ENCODE measurements at regions not wholly inside any gene's neighbourhood (a gene's known extent, or its start where the extent isn't known, plus 50 kb on each side); places are given as distances from the start of the nearest gene placed in this dataset.
A peak's percentile ranks its signal among the peaks of the same experiment; 100 is the strongest.

DNA sequence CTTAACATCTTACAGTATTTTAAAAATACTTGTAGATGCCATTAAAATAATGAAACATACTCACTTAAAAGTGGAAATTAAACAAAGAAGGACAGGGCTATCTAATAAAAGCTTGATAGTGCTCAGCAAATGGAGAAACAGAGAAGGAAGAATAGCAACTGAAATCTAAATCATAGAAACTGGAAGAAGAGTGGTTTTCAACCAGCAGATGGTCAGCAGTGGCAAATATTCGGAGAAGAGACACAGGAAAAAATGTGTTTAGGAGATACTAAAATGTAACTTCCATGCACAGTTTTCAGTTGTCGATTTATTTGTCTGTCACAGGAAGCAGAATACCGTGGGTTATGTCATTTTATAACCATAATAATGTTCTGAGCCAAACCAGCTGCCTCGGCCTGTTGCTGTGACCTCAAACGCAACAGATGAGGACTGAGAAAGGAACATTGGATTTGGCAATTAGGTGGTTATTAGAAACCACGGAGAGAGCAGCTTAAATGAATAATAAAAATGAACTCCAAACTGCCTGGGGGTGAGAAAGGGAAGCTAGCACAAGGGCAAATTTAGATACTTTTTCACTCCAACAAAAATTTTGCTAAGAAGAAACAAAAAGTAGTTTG is 246.6 kb upstream of the KCNMB2 start:
- H3K36me3 ChIP-seq = no peaks in the 10 kb centered on the region
- intact Hi-C loops (cut with DNase I) = no loop called here
- DNase-seq = peak in 1 of 4 donors; percentile 49
- peak overlapping the region in 1 of 2 donors; percentile 2 for H3K27ac ChIP-seq
- no peak overlapping the region for H3K4me3 ChIP-seq
- no peaks in the 10 kb centered on the region for H3K4me1 ChIP-seq
- peaks cover 0 to 9% of the 10 kb centered on the region in 2 donors for H3K9me3 ChIP-seq
- no peaks in the 10 kb centered on the region for H3K27me3 ChIP-seq
- no peak for ATAC-seq
- TF ChIP-seq, protein P1, sequence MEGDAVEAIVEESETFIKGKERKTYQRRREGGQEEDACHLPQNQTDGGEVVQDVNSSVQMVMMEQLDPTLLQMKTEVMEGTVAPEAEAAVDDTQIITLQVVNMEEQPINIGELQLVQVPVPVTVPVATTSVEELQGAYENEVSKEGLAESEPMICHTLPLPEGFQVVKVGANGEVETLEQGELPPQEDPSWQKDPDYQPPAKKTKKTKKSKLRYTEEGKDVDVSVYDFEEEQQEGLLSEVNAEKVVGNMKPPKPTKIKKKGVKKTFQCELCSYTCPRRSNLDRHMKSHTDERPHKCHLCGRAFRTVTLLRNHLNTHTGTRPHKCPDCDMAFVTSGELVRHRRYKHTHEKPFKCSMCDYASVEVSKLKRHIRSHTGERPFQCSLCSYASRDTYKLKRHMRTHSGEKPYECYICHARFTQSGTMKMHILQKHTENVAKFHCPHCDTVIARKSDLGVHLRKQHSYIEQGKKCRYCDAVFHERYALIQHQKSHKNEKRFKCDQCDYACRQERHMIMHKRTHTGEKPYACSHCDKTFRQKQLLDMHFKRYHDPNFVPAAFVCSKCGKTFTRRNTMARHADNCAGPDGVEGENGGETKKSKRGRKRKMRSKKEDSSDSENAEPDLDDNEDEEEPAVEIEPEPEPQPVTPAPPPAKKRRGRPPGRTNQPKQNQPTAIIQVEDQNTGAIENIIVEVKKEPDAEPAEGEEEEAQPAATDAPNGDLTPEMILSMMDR (IDR thresholded peaks at IDR 0.05) = no peak

DNA sequence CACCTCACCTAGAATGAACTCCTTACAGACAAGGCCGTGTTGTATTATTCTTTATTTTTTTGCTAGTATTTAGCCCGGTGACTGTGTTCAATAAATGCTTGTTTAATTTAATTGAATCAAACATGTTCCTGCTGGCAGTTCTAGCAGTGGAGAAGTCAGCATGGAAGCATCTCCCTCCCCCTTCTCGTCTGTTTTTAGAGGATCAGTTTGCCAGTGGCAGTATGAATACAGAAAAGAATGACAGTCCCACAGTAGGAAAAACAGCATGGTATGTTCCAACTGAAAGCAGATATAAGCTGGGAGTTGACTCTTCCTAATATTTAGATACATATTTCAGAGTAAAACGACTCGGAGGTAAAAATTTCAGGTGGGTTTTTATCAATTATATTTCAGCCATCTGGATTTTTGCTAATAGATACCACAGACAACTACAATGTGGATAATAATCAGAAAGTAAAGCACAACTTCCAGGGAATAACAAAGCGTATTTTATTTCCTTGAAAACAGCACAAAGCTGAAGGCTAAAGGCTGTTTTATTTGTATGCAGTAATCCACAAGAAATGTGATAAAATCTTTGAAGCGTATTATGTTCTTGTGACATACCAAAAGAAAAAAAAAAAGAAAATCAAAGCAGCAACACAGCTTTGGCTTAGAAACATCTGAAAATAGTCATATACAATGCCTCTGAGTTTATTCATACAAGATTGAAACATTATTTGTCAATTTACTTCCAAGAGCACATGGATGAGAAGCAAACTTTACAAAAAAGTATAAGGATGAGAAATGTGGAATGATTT is 244.5 kb upstream of the KCNMB2 start:
- H3K4me1 ChIP-seq = no peaks in the 10 kb centered on the region
- H3K9me3 ChIP-seq = peaks cover 0 to 9% of the 10 kb centered on the region in 2 donors
- intact Hi-C loops (cut with DNase I) = no loop called here
- no peak for ATAC-seq
- TF ChIP-seq, protein P1 (IDR thresholded peaks at IDR 0.05) = no peak
- no peak for DNase-seq
- no peaks in the 10 kb centered on the region for H3K36me3 ChIP-seq
- H3K27ac ChIP-seq = no peak overlapping the region
- no peaks in the 10 kb centered on the region for H3K27me3 ChIP-seq
- H3K4me3 ChIP-seq = no peak overlapping the region

DNA sequence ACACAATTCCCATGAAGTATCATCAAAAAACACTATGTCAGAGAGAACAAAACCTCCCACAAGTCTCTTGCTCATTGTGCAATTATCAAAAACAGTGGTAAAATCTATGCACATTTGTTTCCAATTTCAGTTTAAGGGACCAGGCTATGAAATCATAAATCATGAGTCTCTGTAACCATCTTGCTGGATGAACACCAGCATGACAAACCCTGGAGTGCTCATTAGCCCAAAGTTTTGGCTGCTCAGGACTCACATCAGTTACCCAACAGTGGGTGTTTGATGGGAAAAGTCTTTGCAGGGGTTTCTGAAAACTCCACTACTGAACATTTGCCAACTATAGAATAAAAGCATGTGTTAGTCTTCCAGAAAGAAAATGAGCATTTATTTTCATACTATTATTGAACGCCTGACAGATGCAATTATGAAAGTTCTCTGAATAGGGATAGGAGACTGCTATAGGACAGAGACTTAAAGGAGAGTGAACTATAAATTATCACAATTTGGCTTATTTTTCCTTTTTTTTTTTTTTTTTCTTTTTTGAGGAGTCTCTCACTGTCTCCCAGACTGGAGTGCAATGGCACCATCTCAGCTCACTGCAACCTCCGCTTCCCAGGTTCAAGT is 240.8 kb upstream of the KCNMB2 start:
- no peaks in the 10 kb centered on the region for H3K4me1 ChIP-seq
- no peaks in the 10 kb centered on the region for H3K36me3 ChIP-seq
- H3K27ac ChIP-seq = no peak overlapping the region
- no peaks in the 10 kb centered on the region for H3K27me3 ChIP-seq
- ATAC-seq (peak; percentile 44), DNase-seq (peak in 1 of 4 donors; percentile 24)
- H3K9me3 ChIP-seq = no peaks in the 10 kb centered on the region
- H3K4me3 ChIP-seq = no peak overlapping the region
- TF ChIP-seq, protein P1 (IDR thresholded peaks at IDR 0.05) = no peak
- intact Hi-C loops (cut with DNase I) = no loop called here

DNA sequence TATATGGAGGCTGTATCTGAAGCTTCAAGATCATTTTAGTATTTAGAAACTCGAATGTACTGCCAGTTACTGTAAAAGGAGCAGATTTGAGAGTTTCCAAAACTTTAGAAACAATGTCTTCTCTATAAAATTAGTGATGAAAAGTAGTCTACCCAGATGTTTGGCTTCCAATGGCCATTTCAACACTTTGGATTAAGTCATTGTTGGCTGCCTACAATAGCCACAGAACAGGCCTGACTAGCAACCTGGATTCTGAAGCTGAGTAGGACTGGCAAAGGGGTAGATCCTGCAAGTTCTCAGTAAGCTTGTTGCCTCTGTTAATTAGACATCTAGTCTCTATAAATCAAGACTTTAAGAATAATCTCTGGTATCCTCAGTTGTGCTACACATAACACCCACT is 239.0 kb upstream of the KCNMB2 start:
- ATAC-seq (no peak), DNase-seq (no peak)
- H3K27ac ChIP-seq = no peak overlapping the region
- H3K27me3 ChIP-seq = no peaks in the 10 kb centered on the region
- H3K4me3 ChIP-seq = no peak overlapping the region
- H3K9me3 ChIP-seq = no peaks in the 10 kb centered on the region
- intact Hi-C loops (cut with DNase I) = no loop called here
- TF ChIP-seq, protein P1 (IDR thresholded peaks at IDR 0.05) = no peak
- no peaks in the 10 kb centered on the region for H3K36me3 ChIP-seq
- no peaks in the 10 kb centered on the region for H3K4me1 ChIP-seq

DNA sequence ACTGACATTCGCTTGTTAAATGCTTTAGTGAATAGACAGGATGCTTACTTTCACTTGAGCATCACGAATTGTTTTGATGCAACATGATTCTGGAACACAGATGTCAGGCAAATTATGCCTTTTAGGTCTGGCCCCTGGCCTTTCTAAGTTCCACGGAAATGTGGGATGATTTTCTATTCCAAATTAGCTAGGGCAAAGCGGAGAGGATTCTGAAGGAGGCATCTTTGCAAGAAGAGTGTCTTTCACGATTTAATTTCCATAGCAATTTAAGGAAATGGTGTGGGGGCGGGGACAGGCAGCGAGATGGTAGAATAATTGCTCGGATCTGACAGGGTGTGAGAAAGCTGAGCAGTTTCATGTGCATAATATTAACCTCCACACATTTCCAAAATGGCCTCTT is 238.5 kb upstream of the KCNMB2 start:
- Histone ChIP-seq H3K4me3 (no peak overlapping the region), H3K4me1 (no peaks in the 10 kb centered on the region), H3K36me3 (no peaks in the 10 kb centered on the region), H3K9me3 (no peaks in the 10 kb centered on the region), H3K27me3 (no peaks in the 10 kb centered on the region), H3K27ac (no peak overlapping the region)
- intact Hi-C loops (cut with DNase I) = no loop called here
- DNase-seq (no peak), ATAC-seq (no peak)
- TF ChIP-seq, protein P1 (IDR thresholded peaks at IDR 0.05) = no peak
